Ishikawa (cell line): ENCODE measurements at regions not wholly inside any gene's neighbourhood (a gene's known extent, or its start where the extent isn't known, plus 50 kb on each side); places are given as distances from the start of the nearest gene placed in this dataset.

ENCODE experiments used
- CEBPB ChIP-seq: IDR thresholded peaks from 2 replicates; pipeline ENCODE4 v1.6.1; 2012
- CREB1 ChIP-seq: IDR thresholded peaks from 2 replicates; pipeline ENCODE4 v1.6.1; 2012; ENCODE audit warnings: low read depth
- EGR1 ChIP-seq: IDR thresholded peaks from 2 replicates; pipeline ENCODE4 v1.6.1; 2012
- EP300 ChIP-seq: IDR thresholded peaks from 2 replicates; pipeline ENCODE4 v1.6.1; 2012; ENCODE audit warnings: borderline replicate concordance
- FOXM1 ChIP-seq: IDR thresholded peaks from 2 replicates; pipeline ENCODE4 v1.6.1; 2012; ENCODE audit warnings: low read depth, borderline replicate concordance
- MAX ChIP-seq: IDR thresholded peaks from 2 replicates; pipeline ENCODE4 v1.6.1; 2012
- NFIC ChIP-seq: IDR thresholded peaks from 2 replicates; pipeline ENCODE4 v1.6.1; 2012
- RAD21 ChIP-seq: IDR thresholded peaks from 2 replicates; pipeline ENCODE4 v1.6.1; 2012; ENCODE audit warnings: low read depth
- TAF1 ChIP-seq: IDR thresholded peaks from 2 replicates; pipeline ENCODE4 v1.6.1; 2012; ENCODE audit warnings: low read depth, mild to moderate bottlenecking
- TEAD4 ChIP-seq: IDR thresholded peaks from 2 replicates; pipeline ENCODE4 v1.6.1; 2012
- YY1 ChIP-seq: IDR thresholded peaks from 2 replicates; pipeline ENCODE4 v1.6.1; 2012; ENCODE audit warnings: low read depth
- ZBTB7A ChIP-seq: IDR thresholded peaks from 2 replicates; pipeline ENCODE4 v1.6.1; 2012; ENCODE audit warnings: low read depth
- TF ChIP-seq, protein P1 (sequence below): IDR thresholded peaks from 2 replicates; pipeline ENCODE4 v1.6.1; 2012
- TF ChIP-seq, protein P2 (sequence below): IDR thresholded peaks from 2 replicates; pipeline ENCODE4 v1.6.1; 2012; ENCODE audit warnings: low read depth, mild to moderate bottlenecking

- TF ChIP-seq RAD21 (no peak), TAF1 (no peak), YY1 (no peak), ZBTB7A (no peak), EP300 (no peak), FOXM1 (no peak), MAX (no peak), CEBPB (no peak), TEAD4 (no peak), EGR1 (no peak), NFIC (no peak), CREB1 (no peak)
- TF ChIP-seq, protein P1, sequence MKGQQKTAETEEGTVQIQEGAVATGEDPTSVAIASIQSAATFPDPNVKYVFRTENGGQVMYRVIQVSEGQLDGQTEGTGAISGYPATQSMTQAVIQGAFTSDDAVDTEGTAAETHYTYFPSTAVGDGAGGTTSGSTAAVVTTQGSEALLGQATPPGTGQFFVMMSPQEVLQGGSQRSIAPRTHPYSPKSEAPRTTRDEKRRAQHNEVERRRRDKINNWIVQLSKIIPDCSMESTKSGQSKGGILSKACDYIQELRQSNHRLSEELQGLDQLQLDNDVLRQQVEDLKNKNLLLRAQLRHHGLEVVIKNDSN = no peak
- TF ChIP-seq, protein P2, sequence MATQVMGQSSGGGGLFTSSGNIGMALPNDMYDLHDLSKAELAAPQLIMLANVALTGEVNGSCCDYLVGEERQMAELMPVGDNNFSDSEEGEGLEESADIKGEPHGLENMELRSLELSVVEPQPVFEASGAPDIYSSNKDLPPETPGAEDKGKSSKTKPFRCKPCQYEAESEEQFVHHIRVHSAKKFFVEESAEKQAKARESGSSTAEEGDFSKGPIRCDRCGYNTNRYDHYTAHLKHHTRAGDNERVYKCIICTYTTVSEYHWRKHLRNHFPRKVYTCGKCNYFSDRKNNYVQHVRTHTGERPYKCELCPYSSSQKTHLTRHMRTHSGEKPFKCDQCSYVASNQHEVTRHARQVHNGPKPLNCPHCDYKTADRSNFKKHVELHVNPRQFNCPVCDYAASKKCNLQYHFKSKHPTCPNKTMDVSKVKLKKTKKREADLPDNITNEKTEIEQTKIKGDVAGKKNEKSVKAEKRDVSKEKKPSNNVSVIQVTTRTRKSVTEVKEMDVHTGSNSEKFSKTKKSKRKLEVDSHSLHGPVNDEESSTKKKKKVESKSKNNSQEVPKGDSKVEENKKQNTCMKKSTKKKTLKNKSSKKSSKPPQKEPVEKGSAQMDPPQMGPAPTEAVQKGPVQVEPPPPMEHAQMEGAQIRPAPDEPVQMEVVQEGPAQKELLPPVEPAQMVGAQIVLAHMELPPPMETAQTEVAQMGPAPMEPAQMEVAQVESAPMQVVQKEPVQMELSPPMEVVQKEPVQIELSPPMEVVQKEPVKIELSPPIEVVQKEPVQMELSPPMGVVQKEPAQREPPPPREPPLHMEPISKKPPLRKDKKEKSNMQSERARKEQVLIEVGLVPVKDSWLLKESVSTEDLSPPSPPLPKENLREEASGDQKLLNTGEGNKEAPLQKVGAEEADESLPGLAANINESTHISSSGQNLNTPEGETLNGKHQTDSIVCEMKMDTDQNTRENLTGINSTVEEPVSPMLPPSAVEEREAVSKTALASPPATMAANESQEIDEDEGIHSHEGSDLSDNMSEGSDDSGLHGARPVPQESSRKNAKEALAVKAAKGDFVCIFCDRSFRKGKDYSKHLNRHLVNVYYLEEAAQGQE = no peak
Observed at GRCh38 chr14:100397005-100397404, 73.9 kb downstream of the SLC25A47 start.
